ENCODE measurements at regions not wholly inside any gene's neighbourhood (a gene's known extent, or its start where the extent isn't known, plus 50 kb on each side); places are given as distances from the start of the nearest gene placed in this dataset.

DNA sequence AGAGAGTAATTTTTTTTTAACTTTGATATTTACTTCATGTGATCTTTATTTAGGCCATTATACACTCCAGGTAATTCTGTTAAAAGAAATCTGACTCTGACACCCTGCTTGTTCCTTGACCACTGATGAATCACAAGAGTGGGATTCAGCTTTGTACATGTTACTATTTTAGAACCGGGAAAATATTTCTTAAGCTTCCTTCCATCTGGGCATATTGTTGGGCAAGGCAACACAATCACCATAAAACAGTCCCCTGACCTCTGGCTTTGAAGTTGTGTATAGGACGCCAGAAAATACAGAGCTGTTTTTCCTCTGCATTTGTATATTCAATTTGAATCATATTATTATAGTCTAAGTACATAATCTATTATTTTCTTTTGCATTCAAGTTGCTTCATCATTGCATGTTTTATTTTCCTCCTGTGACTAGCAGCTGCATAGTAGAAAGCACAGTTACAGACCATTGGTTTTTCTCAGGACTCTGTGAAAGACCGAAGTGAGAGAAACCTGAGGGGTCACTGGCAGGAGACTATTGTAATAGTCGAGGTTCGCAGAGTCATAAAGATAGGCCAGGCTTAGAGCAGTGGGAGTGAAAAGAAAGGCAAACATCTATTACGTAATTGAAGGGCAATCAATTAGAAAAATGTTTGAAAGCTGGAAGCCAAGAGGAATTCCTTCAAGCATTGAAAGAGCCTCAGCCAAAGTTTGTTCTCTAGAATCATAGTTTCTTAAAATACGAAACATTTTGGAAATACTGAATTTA, 51.8 kb upstream of the SLC36A4 start:
- TF ChIP-seq, protein P1, sequence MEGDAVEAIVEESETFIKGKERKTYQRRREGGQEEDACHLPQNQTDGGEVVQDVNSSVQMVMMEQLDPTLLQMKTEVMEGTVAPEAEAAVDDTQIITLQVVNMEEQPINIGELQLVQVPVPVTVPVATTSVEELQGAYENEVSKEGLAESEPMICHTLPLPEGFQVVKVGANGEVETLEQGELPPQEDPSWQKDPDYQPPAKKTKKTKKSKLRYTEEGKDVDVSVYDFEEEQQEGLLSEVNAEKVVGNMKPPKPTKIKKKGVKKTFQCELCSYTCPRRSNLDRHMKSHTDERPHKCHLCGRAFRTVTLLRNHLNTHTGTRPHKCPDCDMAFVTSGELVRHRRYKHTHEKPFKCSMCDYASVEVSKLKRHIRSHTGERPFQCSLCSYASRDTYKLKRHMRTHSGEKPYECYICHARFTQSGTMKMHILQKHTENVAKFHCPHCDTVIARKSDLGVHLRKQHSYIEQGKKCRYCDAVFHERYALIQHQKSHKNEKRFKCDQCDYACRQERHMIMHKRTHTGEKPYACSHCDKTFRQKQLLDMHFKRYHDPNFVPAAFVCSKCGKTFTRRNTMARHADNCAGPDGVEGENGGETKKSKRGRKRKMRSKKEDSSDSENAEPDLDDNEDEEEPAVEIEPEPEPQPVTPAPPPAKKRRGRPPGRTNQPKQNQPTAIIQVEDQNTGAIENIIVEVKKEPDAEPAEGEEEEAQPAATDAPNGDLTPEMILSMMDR (conservative IDR thresholded peaks at IDR 0.05; ENCODE audit: low read depth, low read length) = no peak
- TF ChIP-seq EZH2 (IDR thresholded peaks at IDR 0.05; ENCODE audit: low read length, unreplicated experiment) = no peak
